Astrocyte (in vitro differentiated cells and primary cell): ENCODE measurements at regions not wholly inside any gene's neighbourhood (a gene's known extent, or its start where the extent isn't known, plus 50 kb on each side); places are given as distances from the start of the nearest gene placed in this dataset.

Experiments
- CTCF ChIP-seq: IDR thresholded peaks from 2 replicates; pipeline ENCODE4 v1.5.1; 2011; ENCODE audit warnings: low read depth, mild to moderate bottlenecking, inconsistent platforms, low read length, moderate library complexity; ENCODE audit not compliant: insufficient read depth
- EZH2 ChIP-seq: IDR thresholded peaks from 2 replicates; pipeline ENCODE4 v1.6.1; 2012; ENCODE audit warnings: mild to moderate bottlenecking, low read length, inconsistent platforms; ENCODE audit not compliant: insufficient read depth

GRCh38 chr7:48742079-48742798 lies 182.1 kb upstream of the CDC14C start:
- TF ChIP-seq CTCF (no peak), EZH2 (no peak)
